Heart right ventricle (tissue), 16 donors: ENCODE measurements at regions not wholly inside any gene's neighbourhood (a gene's known extent, or its start where the extent isn't known, plus 50 kb on each side); places are given as distances from the start of the nearest gene placed in this dataset.
A peak's percentile ranks its signal among the peaks of the same experiment; 100 is the strongest.
"Not testable (repeated sequence)": the region's sequence is repeated elsewhere in the genome, so short reads cannot be mapped to it uniquely, and the experiment has no call there.

Experiments used
- ATAC-seq, 8 donors: fragments of 200-7000 bp; cut with Tn5 transposase; one replicate each; pipeline ENCODE4 v1.9.1; 2020; ENCODE audit warnings: mild to moderate bottlenecking in 8 of 8, moderate library complexity in 8 of 8, moderate number of reproducible peaks in 1 of 8
- DNase-seq, 2 donors: peaks; one replicate each; pipeline ENCODE4 v3.0.0-alpha.2; 2020
- H3K27ac ChIP-seq, 10 donors: fragments of 200-600 bp; sonication (generic) in 2 of 10; one replicate each; pipeline versions ENCODE4 v1.5.0 to v1.8.0; 2020 to 2022; ENCODE audit warnings: mild to moderate bottlenecking in 3 of 10
- H3K27me3 ChIP-seq, 7 donors: fragments of 200-600 bp; one replicate each; pipeline ENCODE4 v1.8.0; 2021 to 2022; ENCODE audit warnings: mild to moderate bottlenecking in 2 of 7
- H3K36me3 ChIP-seq, 9 donors: fragments of 200-600 bp; sonication (generic) in 1 of 9; one replicate each; pipeline versions ENCODE4 v1.5.0 to v1.8.0; 2020 to 2022; ENCODE audit warnings: mild to moderate bottlenecking in 2 of 9
- H3K4me1 ChIP-seq, 9 donors: fragments of 200-600 bp; sonication (generic) in 1 of 9; one replicate each; pipeline versions ENCODE4 v1.5.0 to v1.8.0; 2020 to 2022; ENCODE audit warnings: mild to moderate bottlenecking in 4 of 9
- H3K4me3 ChIP-seq, 10 donors: fragments of 200-600 bp; sonication (generic) in 2 of 10; one replicate each; pipeline versions ENCODE4 v1.5.0 to v1.8.0; 2020 to 2022; ENCODE audit warnings: mild to moderate bottlenecking in 7 of 10, moderate library complexity in 2 of 10
- H3K9me3 ChIP-seq, 11 donors: fragments of 200-600 bp in 10 of 11; sonication (generic) in 2 of 11; one replicate each; pipeline versions ENCODE4 v1.5.0 to v1.8.0; 2013 to 2022; ENCODE audit warnings: mild to moderate bottlenecking in 2 of 11, control low read depth in 1 of 11, moderate library complexity in 1 of 11
- CTCF ChIP-seq, 9 donors: fragments of 200-600 bp; sonication (generic) in 2 of 9; IDR thresholded peaks; one replicate each; pipeline versions ENCODE4 v1.5.0 to v1.8.0; 2021 to 2022; ENCODE audit warnings: antibody characterized with exemption in 9 of 9, mild to moderate bottlenecking in 5 of 9, moderate library complexity in 1 of 9
- WGBS, 2 donors: extraction: QIAGEN DNeasy Blood & Tissue Kit; methylation state at CpG; one replicate each; pipeline ENCODE4 v1.1.7; 2013; ENCODE audit warnings: inconsistent platforms in 1 of 2; 5-methylcytosine and 5-hydroxymethylcytosine counted together
- intact Hi-C, 10 donors: fragments of 100-400 bp; cut with DNase I; formaldehyde crosslinking; loops; one replicate each; pipeline versions ENCODE4 v1.11.1 to v1.14.2; 2022
- donor health status: Arrhythmogenic right ventricular cardiomyopathy.
- donor health status: ischemic (EF 13 %, LVEDD 7.1; RV severe dilation, severe dysfunction).
- donor health status: healthy with polysubstance abuse.
- donor health status: DM: no; HTN: yes; CAD: no.
- donor health status: DM: no; HTN: no; CAD: no.
- donor health status: ischemic (EF 25% LVEDD 6.9; RV normal size, moderate dysfunction).
- donor health status: ischemic (EF 25% LVEDD 5.7; RV mildly dilated, moderate dysfunction).
- donor health status: healthy.
- donor health status: DM: yes; HTN: yes; CAD: no.
- donor health status: Ischemic cardiomyopathy.
- donor health status: ischemic (EF 35%, LVEDD 5.7; RV mildly dilated, moderate dysfunction).
- donor health status: nonischemic (EF 11% LVEDD 7.7; RV severe dilation, severe dysfunction).
- donor health status: DM: yes; HTN: yes; CAD: no.
- donor health status: PGD.
- donor health status: ischemic (EF 29% LVEDD 5.4; RV normal size, mild dysfunction).
- donor health status: nonischemic (EF 23%, LVEDD 6.1; RV moderate dilation, normal function).

GRCh38 chr11:69894648-69895047, 75.4 kb upstream of the FGF3 start:
- no peak overlapping the region for H3K4me3 ChIP-seq
- H3K4me1 ChIP-seq: peaks cover 0 to 14% (median 0%) of the 10 kb centered on the region in 9 donors
- ATAC-seq (no peak), DNase-seq (no peak)
- H3K27ac ChIP-seq: no peak overlapping the region
- 89 to 90% methylated on average over 8 of the region's 8 CpGs for WGBS, 2 donors
- intact Hi-C loops: loop anchor here in 2 of 10 donors (5.0 kb wide), 2 partner anchors 192 to 197 kb away; partner anchors contain the start of gene FGF19 (in 1 of the 2)
- no peaks in the 10 kb centered on the region for H3K36me3 ChIP-seq
- no peak for TF ChIP-seq CTCF (IDR thresholded peaks at IDR 0.05)
- H3K27me3 ChIP-seq: peaks cover 0 to 53% (median 39%) of the 10 kb centered on the region in 7 donors
- no peaks in the 10 kb centered on the region for H3K9me3 ChIP-seq

- intact Hi-C loops: no loop called here
- Histone ChIP-seq H3K9me3 (no peaks in the 10 kb centered on the region), H3K4me1 (peaks cover 0 to 21% (median 9%) of the 10 kb centered on the region in 9 donors), H3K36me3 (no peaks in the 10 kb centered on the region), H3K4me3 (no peak overlapping the region), H3K27ac (no peak overlapping the region), H3K27me3 (peaks cover 0 to 40% (median 23%) of the 10 kb centered on the region in 7 donors)
- TF ChIP-seq CTCF (IDR thresholded peaks at IDR 0.05): no peak
- DNase-seq: no peak
- ATAC-seq: no peak
Observed at GRCh38 chr11:69896250-69896649, 77.0 kb upstream of the FGF3 start.

GRCh38 chr11:69898123-69898522, 78.9 kb upstream of the FGF3 start:
- Histone ChIP-seq H3K4me1 (peaks cover 0 to 13% (median 6%) of the 10 kb centered on the region in 9 donors), H3K27me3 (peaks cover 0 to 23% (median 14%) of the 10 kb centered on the region in 7 donors), H3K4me3 (no peak overlapping the region), H3K27ac (no peak overlapping the region), H3K9me3 (no peaks in the 10 kb centered on the region), H3K36me3 (no peaks in the 10 kb centered on the region)
- intact Hi-C loops: no loop called here
- DNase-seq: no peak
- ATAC-seq: no peak
- 92 to 95% methylated on average over 4 of the region's 4 CpGs for WGBS, 2 donors
- no peak for TF ChIP-seq CTCF (IDR thresholded peaks at IDR 0.05)

GRCh38 chr11:69899957-69900821, 81.0 kb upstream of the FGF3 start:
- TF ChIP-seq CTCF (IDR thresholded peaks at IDR 0.05): no peak
- DNase-seq: no peak

GRCh38 chr11:69900822-69901302, 81.6 kb upstream of the FGF3 start:
- peaks cover 0 to 11% (median 0%) of the 10 kb centered on the region in 7 donors for H3K27me3 ChIP-seq
- H3K27ac ChIP-seq, intact Hi-C loops, DNase-seq, ATAC-seq, H3K9me3 ChIP-seq, H3K4me3 ChIP-seq, H3K36me3 ChIP-seq: not testable (repeated sequence)
- H3K4me1 ChIP-seq: peaks cover 0 to 18% (median 11%) of the 10 kb centered on the region in 9 donors
- 60 to 75% methylated on average over 5 of the region's 5 CpGs for WGBS, 2 donors

More at GRCh38 chr11:69899957-69900821, 81.0 kb upstream of the FGF3 start:
- Histone ChIP-seq H3K27me3 (peaks cover 0 to 11% (median 3%) of the 10 kb centered on the region in 7 donors), H3K36me3 (no peaks in the 10 kb centered on the region), H3K27ac (no peak overlapping the region), H3K9me3 (no peaks in the 10 kb centered on the region), H3K4me1 (peaks cover 0 to 11% (median 6%) of the 10 kb centered on the region in 9 donors), H3K4me3 (no peak overlapping the region)
- ATAC-seq: peak in 6 of 8 donors; percentile 42 to 83 (median 54)
- 58 to 61% methylated on average over 9 of the region's 9 CpGs for WGBS, 2 donors
- intact Hi-C loops: no loop called here
